Breast epithelium (tissue), 4 donors: ENCODE measurements at regions not wholly inside any gene's neighbourhood (a gene's known extent, or its start where the extent isn't known, plus 50 kb on each side); places are given as distances from the start of the nearest gene placed in this dataset.

Experiments used
- DNase-seq, 2 donors: peaks; one replicate each; pipeline ENCODE4 v3.0.0-alpha.2; 2019; ENCODE audit warnings: low spot score in 2 of 2
- H3K27ac ChIP-seq, 2 donors: fragments of 200-600 bp; sonication (generic) in 1 of 2; one replicate each; pipeline ENCODE4 v1.5.1; 2016 to 2019; ENCODE audit warnings: mild to moderate bottlenecking in 1 of 2
- H3K27me3 ChIP-seq, 2 donors: fragments of 200-600 bp; sonication (generic) in 1 of 2; one replicate each; pipeline versions ENCODE4 v1.5.1 to v1.6.0; 2017 to 2019; ENCODE audit warnings: control low read depth in 1 of 2, mild to moderate bottlenecking in 1 of 2
- H3K36me3 ChIP-seq: fragments of 200-600 bp; one replicate; pipeline ENCODE4 v1.5.1; 2019
- H3K4me1 ChIP-seq, 2 donors: fragments of 200-600 bp; sonication (generic); one replicate each; pipeline ENCODE4 v1.5.1; 2016 to 2019; ENCODE audit warnings: control low read depth in 1 of 2
- H3K4me3 ChIP-seq, 3 donors: fragments of 200-600 bp; sonication (generic); 1 replicate in 2 of 3; 2 replicates in 1 of 3; pipeline ENCODE4 v1.5.1; 2016 to 2019; ENCODE audit warnings: mild to moderate bottlenecking in 3 of 3, moderate library complexity in 2 of 3
- H3K9me3 ChIP-seq, 2 donors: fragments of 200-600 bp; sonication (generic) in 1 of 2; one replicate each; pipeline ENCODE4 v1.5.1; 2016 to 2019; ENCODE audit warnings: control low read depth in 1 of 2
- POLR2A ChIP-seq: fragments of 450-650 bp; IDR thresholded peaks from one replicate; pipeline ENCODE4 v1.6.1; 2016; ENCODE audit warnings: antibody characterized with exemption, mild to moderate bottlenecking, moderate library complexity
- POLR2AphosphoS5 ChIP-seq, 3 donors: sonication (generic); formaldehyde crosslinking; IDR thresholded peaks; one replicate each; pipeline ENCODE4 v1.6.1; 2017; ENCODE audit warnings: antibody characterized with exemption in 3 of 3
- intact Hi-C: fragments of 100-400 bp; cut with DNase I; formaldehyde crosslinking; loops from one replicate; pipeline ENCODE4 v1.15.1; 2023; ENCODE audit warnings: low total_unique reads
- TF ChIP-seq, protein P1 (sequence below), 3 donors: fragments of 450-650 bp; IDR thresholded peaks; one replicate each; pipeline ENCODE4 v1.5.1; 2016 to 2017; ENCODE audit warnings: antibody characterized with exemption in 3 of 3, mild to moderate bottlenecking in 3 of 3, moderate library complexity in 3 of 3

DNA sequence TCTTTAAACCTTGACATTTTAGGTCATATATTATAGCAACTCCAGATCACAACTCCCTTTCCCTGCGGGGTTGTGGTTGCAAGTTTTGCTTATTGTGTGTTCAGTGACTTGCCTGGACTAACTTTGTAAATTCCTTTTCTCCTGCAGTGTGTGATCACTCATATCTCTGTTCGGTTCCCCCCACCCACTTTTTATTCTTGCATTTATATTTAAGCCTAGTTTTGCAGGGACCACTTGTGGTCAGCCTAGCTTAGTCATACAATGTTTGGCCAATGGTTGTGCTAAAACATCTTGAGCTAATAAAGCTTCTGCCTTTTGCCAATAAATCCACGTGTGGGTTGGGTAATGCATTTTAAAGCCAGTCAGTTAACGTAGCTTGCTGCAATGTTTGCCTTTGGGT is 146.5 kb upstream of the IRX4 start:
- peak overlapping the region; percentile 48 to 54 for H3K27ac ChIP-seq

DNA sequence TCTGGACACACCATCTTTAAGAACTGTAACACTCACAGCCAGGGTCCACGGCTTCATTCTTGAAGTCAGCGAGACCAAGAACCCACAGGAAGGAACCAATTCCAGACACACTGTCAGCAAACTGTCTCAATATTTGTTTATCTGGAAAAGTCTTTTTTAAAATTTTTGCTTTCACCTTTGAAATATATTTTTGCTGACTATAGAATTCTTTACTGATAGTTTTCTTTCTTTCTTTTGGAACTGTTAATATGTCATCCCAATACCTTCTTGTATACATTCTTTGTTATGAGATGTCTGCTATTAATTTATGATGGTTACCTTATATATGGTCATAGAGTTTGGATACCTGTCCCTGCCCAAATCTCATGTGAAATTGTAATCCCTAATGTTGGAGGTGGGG is 145.1 kb upstream of the IRX4 start:
- intact Hi-C loops: no loop called here
- peaks cover 0 to 2% of the 10 kb centered on the region in 2 donors for H3K9me3 ChIP-seq
- H3K4me3 ChIP-seq: no peak overlapping the region
- TF ChIP-seq, protein P1, sequence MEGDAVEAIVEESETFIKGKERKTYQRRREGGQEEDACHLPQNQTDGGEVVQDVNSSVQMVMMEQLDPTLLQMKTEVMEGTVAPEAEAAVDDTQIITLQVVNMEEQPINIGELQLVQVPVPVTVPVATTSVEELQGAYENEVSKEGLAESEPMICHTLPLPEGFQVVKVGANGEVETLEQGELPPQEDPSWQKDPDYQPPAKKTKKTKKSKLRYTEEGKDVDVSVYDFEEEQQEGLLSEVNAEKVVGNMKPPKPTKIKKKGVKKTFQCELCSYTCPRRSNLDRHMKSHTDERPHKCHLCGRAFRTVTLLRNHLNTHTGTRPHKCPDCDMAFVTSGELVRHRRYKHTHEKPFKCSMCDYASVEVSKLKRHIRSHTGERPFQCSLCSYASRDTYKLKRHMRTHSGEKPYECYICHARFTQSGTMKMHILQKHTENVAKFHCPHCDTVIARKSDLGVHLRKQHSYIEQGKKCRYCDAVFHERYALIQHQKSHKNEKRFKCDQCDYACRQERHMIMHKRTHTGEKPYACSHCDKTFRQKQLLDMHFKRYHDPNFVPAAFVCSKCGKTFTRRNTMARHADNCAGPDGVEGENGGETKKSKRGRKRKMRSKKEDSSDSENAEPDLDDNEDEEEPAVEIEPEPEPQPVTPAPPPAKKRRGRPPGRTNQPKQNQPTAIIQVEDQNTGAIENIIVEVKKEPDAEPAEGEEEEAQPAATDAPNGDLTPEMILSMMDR (IDR thresholded peaks at IDR 0.05): no peak
- TF ChIP-seq POLR2AphosphoS5 (IDR thresholded peaks at IDR 0.05) (no peak), POLR2A (no peak)
- no peak for DNase-seq
- no peaks in the 10 kb centered on the region for H3K36me3 ChIP-seq
- H3K27ac ChIP-seq: no peak overlapping the region
- no peaks in the 10 kb centered on the region for H3K27me3 ChIP-seq
- H3K4me1 ChIP-seq: no peaks in the 10 kb centered on the region

More for the DNA sequence above, 146.5 kb upstream of the IRX4 start:
- Histone ChIP-seq H3K27me3 (no peaks in the 10 kb centered on the region), H3K4me3 (no peak overlapping the region), H3K9me3 (peaks cover 0 to 4% of the 10 kb centered on the region in 2 donors), H3K4me1 (no peaks in the 10 kb centered on the region), H3K36me3 (no peaks in the 10 kb centered on the region)
- TF ChIP-seq, protein P1 (IDR thresholded peaks at IDR 0.05): no peak
- TF ChIP-seq POLR2A (no peak), POLR2AphosphoS5 (IDR thresholded peaks at IDR 0.05) (no peak)
- no peak for DNase-seq
- intact Hi-C loops: no loop called here

DNA sequence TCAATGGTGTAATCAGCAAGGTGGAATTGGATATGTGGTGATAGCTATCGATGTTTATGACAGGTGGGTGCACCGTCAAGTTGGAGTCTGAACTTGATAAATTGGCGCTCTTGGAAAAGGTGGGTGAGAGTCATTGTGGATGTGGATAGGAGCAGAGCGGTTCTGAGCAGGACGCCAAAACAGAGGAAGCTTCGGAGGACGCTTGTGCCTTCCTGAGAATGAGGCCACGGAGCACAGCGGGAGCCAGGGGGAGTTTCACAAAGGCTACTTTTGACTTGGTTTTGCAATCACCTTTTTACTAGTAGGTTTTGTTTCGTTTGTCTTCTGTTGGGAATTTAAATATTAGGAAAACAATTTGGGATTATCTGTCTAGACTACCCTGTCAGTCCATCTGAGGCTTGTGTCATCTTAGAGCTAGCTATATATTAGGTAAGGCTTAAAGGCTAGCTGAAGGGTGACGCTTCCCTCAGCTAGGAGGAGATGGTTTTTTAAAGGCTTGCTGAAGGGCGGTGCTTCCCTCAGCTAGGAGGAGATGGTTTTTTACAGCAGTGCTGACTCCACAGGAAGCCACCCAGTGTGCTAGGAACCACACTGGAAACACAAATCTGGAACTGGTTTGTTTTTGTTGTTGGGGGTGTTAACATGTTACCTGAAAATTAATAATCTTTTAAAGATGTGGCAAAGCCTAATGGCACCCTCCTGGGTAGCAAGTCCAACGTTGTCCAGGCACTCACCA is 142.4 kb upstream of the IRX4 start:
- Histone ChIP-seq H3K9me3 (no peaks in the 10 kb centered on the region), H3K4me3 (peak overlapping the region in 1 of 3 donors; percentile 2), H3K27me3 (no peaks in the 10 kb centered on the region), H3K27ac (peak overlapping the region; percentile 28 to 30), H3K36me3 (no peaks in the 10 kb centered on the region), H3K4me1 (no peaks in the 10 kb centered on the region)
- TF ChIP-seq, protein P1 (IDR thresholded peaks at IDR 0.05): no peak
- no peak for TF ChIP-seq POLR2A
- TF ChIP-seq POLR2AphosphoS5 (IDR thresholded peaks at IDR 0.05): no peak
- intact Hi-C loops: no loop called here
- DNase-seq: no peak

DNA sequence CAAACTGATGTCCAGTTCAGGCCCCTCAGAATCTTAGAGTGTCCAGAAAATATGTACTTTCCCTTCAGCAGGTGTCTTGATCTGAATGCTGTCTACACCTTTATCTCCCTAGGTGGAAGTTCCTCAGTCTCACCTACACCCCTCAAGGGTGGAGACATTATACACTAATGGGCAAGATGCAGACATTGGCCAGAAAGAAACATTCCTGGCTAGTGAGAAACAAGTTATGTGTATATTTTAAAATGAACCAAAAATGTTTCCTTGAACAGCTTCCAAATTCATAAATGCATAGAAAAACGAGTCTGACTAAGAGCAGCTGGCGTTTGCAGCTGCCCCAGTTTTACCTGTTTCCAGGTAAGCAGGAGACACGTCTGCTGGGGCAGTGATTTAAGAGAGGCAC is 140.5 kb upstream of the IRX4 start:
- no peaks in the 10 kb centered on the region for H3K27me3 ChIP-seq
- TF ChIP-seq, protein P1 (IDR thresholded peaks at IDR 0.05): no peak
- TF ChIP-seq POLR2A: no peak
- TF ChIP-seq POLR2AphosphoS5 (IDR thresholded peaks at IDR 0.05): no peak
- no peaks in the 10 kb centered on the region for H3K9me3 ChIP-seq
- intact Hi-C loops: no loop called here
- H3K4me1 ChIP-seq: no peaks in the 10 kb centered on the region
- no peak overlapping the region for H3K27ac ChIP-seq
- DNase-seq: no peak
- no peaks in the 10 kb centered on the region for H3K36me3 ChIP-seq
- H3K4me3 ChIP-seq: no peak overlapping the region

DNA sequence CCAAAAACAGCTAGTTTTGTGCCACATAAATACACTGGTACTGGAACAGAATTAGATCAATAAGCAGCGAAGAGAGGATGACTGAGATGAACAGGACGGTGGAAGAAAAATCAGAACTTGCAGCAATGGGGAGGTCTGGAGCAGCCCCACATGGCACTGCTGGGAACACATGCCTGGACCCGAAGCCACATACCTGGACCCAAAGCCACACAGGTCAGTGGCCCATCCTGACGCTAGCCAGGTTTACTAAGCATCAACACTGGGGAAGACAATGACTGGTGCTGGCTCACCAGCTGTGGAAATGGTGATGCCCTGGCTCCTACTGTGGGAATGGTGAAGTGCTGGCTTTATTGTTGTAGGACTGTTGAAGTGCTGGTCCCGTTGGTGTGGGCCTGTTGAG is 139.7 kb upstream of the IRX4 start:
- H3K4me1 ChIP-seq: no peaks in the 10 kb centered on the region
- H3K4me3 ChIP-seq: no peak overlapping the region
- H3K27ac ChIP-seq: no peak overlapping the region
- no peaks in the 10 kb centered on the region for H3K9me3 ChIP-seq
- intact Hi-C loops: no loop called here
- no peaks in the 10 kb centered on the region for H3K27me3 ChIP-seq
- no peak for TF ChIP-seq POLR2AphosphoS5 (IDR thresholded peaks at IDR 0.05)
- TF ChIP-seq POLR2A: no peak
- TF ChIP-seq, protein P1 (IDR thresholded peaks at IDR 0.05): no peak
- no peak for DNase-seq
- H3K36me3 ChIP-seq: no peaks in the 10 kb centered on the region
